ENCODE measurements at regions not wholly inside any gene's neighbourhood (a gene's known extent, or its start where the extent isn't known, plus 50 kb on each side); places are given as distances from the start of the nearest gene placed in this dataset.

DNA sequence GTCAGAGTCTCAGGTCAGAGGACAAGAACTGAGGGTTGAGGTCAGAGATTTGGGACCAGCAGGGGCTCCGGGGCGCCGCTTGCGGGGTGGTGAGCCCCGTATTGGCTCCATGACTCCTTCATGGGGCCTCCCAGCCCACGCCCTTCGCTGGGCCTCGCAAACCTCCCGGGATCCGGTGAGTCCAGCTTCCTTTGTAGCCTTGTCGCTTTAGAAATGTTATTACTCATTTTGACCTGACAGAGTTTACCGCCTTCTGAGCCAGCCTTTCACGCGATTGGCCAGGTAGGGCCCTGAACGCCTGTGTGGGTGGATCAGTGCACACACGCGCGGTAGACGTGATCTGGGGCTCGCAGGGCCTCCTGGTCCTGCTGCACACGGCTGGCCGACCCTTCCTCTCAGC, 181.1 kb downstream of the ERMARD start:
- no peaks in the 10 kb centered on the region for H3K36me3 ChIP-seq
- TF ChIP-seq, protein P1, sequence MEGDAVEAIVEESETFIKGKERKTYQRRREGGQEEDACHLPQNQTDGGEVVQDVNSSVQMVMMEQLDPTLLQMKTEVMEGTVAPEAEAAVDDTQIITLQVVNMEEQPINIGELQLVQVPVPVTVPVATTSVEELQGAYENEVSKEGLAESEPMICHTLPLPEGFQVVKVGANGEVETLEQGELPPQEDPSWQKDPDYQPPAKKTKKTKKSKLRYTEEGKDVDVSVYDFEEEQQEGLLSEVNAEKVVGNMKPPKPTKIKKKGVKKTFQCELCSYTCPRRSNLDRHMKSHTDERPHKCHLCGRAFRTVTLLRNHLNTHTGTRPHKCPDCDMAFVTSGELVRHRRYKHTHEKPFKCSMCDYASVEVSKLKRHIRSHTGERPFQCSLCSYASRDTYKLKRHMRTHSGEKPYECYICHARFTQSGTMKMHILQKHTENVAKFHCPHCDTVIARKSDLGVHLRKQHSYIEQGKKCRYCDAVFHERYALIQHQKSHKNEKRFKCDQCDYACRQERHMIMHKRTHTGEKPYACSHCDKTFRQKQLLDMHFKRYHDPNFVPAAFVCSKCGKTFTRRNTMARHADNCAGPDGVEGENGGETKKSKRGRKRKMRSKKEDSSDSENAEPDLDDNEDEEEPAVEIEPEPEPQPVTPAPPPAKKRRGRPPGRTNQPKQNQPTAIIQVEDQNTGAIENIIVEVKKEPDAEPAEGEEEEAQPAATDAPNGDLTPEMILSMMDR (IDR thresholded peaks at IDR 0.05; ENCODE audit: low read depth, low read length), result no peak
- no peak overlapping the region for H3K27ac ChIP-seq
- H3K9me3 ChIP-seq (ENCODE audit: severe bottlenecking), result no peaks in the 10 kb centered on the region
- H3K27me3 ChIP-seq (ENCODE audit: insufficient read depth, low read depth, severe bottlenecking), result no peaks in the 10 kb centered on the region
- DNase-seq, result no peak
- H3K4me3 ChIP-seq (ENCODE audit: low read depth, low read length), result no peak overlapping the region

DNA sequence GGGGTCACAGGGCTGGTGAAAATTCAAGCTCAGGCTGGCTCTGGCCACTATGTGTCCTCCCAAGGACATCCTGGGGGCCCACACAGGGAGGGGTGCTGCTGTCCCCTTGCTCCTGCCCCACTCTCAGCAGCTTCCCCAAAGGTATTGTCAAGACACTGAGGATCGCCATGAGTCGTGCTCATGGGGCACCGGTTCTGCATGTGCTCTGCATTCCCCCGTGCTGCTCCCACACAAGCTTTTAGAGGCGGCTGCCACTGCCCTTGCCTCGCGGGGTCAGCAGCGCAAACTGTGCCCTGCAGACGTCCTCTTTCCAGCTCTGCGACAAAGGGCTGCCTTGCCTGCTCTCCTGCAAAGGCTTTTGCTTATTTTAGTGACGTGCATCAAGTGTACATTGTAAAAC, 179.8 kb downstream of the ERMARD start:
- Histone ChIP-seq H3K27me3 (ENCODE audit: insufficient read depth, low read depth, severe bottlenecking) (no peaks in the 10 kb centered on the region), H3K27ac (no peak overlapping the region), H3K9me3 (ENCODE audit: severe bottlenecking) (no peaks in the 10 kb centered on the region), H3K4me3 (ENCODE audit: low read depth, low read length) (no peak overlapping the region), H3K36me3 (no peaks in the 10 kb centered on the region)
- no peak for DNase-seq
- TF ChIP-seq, protein P1 (IDR thresholded peaks at IDR 0.05; ENCODE audit: low read depth, low read length), result no peak

DNA sequence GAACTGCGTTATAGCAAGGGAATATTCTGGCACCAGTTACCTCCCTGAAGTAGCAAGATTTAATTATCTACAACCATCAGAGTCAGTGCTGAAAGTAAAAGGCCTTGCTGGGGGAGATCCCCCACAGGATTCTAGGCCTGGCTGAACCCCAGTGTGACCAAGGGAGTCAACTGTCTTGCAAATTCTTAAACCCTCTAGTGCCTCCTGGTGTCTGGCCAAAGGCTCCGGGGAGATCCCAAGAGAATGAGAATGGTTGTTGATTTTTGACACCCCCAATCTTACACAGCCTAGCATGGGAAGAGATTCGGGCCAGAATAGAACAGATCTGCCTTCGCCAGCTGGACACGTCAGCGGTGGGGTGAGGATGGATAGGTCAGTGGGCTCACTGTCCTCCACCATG, 179.4 kb downstream of the ERMARD start:
- H3K27ac ChIP-seq, result no peak overlapping the region
- TF ChIP-seq, protein P1 (IDR thresholded peaks at IDR 0.05; ENCODE audit: low read depth, low read length), result peak; percentile 28; the same call in 1 of the 2 replicates
- H3K36me3 ChIP-seq, result no peaks in the 10 kb centered on the region
- H3K9me3 ChIP-seq (ENCODE audit: severe bottlenecking), result no peaks in the 10 kb centered on the region
- no peak overlapping the region for H3K4me3 ChIP-seq (ENCODE audit: low read depth, low read length)
- H3K27me3 ChIP-seq (ENCODE audit: insufficient read depth, low read depth, severe bottlenecking), result no peaks in the 10 kb centered on the region
- no peak for DNase-seq

DNA sequence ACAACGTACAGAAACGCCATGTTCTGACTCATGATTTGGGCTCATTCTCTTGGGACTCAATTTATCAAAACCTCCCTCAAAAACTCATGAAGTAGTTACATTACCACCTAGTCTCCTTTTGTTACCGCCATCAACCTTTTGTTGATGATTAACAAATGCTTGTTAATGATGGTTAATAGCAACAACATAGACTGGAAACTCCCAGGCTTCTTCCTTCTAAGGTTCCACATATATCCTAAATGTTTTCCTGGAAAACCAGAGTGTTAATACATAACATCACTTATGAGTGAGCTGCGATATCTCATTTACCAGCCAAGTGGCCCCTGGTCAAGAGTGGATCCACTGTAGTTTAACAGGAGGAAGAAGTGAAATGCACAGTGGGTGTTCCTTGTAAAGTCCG, 176.3 kb downstream of the ERMARD start:
- Histone ChIP-seq H3K4me3 (ENCODE audit: low read depth, low read length) (no peak overlapping the region), H3K27ac (no peak overlapping the region), H3K9me3 (ENCODE audit: severe bottlenecking) (no peaks in the 10 kb centered on the region), H3K27me3 (ENCODE audit: insufficient read depth, low read depth, severe bottlenecking) (no peaks in the 10 kb centered on the region), H3K36me3 (no peaks in the 10 kb centered on the region)
- TF ChIP-seq, protein P1 (IDR thresholded peaks at IDR 0.05; ENCODE audit: low read depth, low read length), result no peak
- DNase-seq, result no peak

DNA sequence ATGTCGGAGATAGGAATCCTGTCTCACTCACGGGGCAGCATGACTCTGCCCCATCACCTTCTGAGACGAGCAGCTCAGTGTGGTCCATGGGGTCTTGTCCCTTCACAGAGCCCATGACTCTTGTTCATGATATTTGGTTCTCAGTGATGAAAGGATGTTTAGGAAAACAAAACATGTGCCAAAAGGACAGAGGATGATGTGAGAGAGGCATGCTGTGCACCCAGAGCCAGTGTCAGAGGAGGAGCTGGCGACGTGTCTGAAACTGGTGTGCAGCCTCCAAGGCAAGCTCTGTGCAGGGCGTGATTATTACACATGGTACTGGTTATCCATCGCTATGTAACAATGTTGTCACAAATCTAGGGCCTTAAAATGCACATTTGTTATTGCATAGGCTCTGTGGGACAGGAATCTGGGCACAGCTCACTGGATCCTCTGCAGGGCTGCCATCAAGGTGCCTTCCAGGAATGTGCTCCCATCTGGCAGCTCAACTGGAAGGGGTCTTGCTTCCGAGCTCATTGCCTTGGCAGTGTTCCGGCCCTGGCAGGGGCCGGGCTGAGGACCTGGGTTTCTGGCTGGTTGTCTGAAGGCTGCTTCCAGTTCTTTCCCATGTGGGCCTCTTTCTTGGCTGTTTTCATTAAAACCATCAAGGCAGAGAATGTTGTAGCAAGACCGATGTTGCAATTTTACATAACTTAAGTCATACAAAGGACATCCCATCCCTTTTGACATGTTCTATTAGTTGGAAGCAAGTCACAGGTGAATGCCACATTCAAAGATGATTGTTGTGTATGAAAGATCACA, 175.4 kb downstream of the ERMARD start:
- no peaks in the 10 kb centered on the region for H3K27me3 ChIP-seq (ENCODE audit: insufficient read depth, low read depth, severe bottlenecking)
- H3K36me3 ChIP-seq, result no peaks in the 10 kb centered on the region
- H3K4me3 ChIP-seq (ENCODE audit: low read depth, low read length), result no peak overlapping the region
- no peaks in the 10 kb centered on the region for H3K9me3 ChIP-seq (ENCODE audit: severe bottlenecking)
- H3K27ac ChIP-seq, result no peak overlapping the region
- TF ChIP-seq, protein P1 (IDR thresholded peaks at IDR 0.05; ENCODE audit: low read depth, low read length), result no peak
- DNase-seq, result no peak
